Middle frontal gyrus (tissue), 1 donor: ENCODE measurements at regions not wholly inside any gene's neighbourhood (a gene's known extent, or its start where the extent isn't known, plus 50 kb on each side); places are given as distances from the start of the nearest gene placed in this dataset.
"Not testable (repeated sequence)": the region's sequence is repeated elsewhere in the genome, so short reads cannot be mapped to it uniquely, and the experiment has no call there.

ENCODE experiments used
- DNase-seq: peaks from one replicate; pipeline ENCODE4 v3.0.0-alpha.2; 2015; ENCODE audit warnings: low spot score; ENCODE audit errors: extremely low spot score

- DNase-seq = not testable (repeated sequence)
Measured at GRCh38 chr6:51224580-51225240, 406.0 kb downstream of the TFAP2B start.

- no peak for DNase-seq
Measured at GRCh38 chr6:51241376-51241775, 422.7 kb downstream of the TFAP2B start.

GRCh38 chr6:51249798-51250197, 431.1 kb downstream of the TFAP2B start:
- DNase-seq = no peak

GRCh38 chr6:51250317-51250716, 431.6 kb downstream of the TFAP2B start:
- no peak for DNase-seq

GRCh38 chr6:51257938-51258337, 439.3 kb downstream of the TFAP2B start:
- no peak for DNase-seq

GRCh38 chr6:51260003-51260402, 441.3 kb downstream of the TFAP2B start:
- DNase-seq = no peak

GRCh38 chr6:51261691-51262090, 443.0 kb downstream of the TFAP2B start:
- DNase-seq = no peak

GRCh38 chr6:51265426-51265825, 446.8 kb downstream of the TFAP2B start:
- DNase-seq = no peak

GRCh38 chr6:51266604-51267003, 447.9 kb downstream of the TFAP2B start:
- DNase-seq = no peak

GRCh38 chr6:51268666-51269065, 450.0 kb downstream of the TFAP2B start:
- no peak for DNase-seq

GRCh38 chr6:51269876-51270275, 451.2 kb downstream of the TFAP2B start:
- DNase-seq = no peak

GRCh38 chr6:51271615-51272014, 452.9 kb downstream of the TFAP2B start:
- DNase-seq = no peak

- no peak for DNase-seq
Measured at GRCh38 chr6:51273228-51273961, 454.7 kb downstream of the TFAP2B start.

GRCh38 chr6:51277474-51277873, 458.8 kb downstream of the TFAP2B start:
- no peak for DNase-seq

GRCh38 chr6:51282026-51282425, 463.4 kb downstream of the TFAP2B start:
- DNase-seq = no peak

- no peak for DNase-seq
Measured at GRCh38 chr6:51283723-51284355, 465.2 kb downstream of the TFAP2B start.

- DNase-seq = no peak
Measured at GRCh38 chr6:51285876-51286275, 467.2 kb downstream of the TFAP2B start.

GRCh38 chr6:51289041-51289440, 470.4 kb downstream of the TFAP2B start:
- DNase-seq = no peak

GRCh38 chr6:51292659-51293058, 474.0 kb downstream of the TFAP2B start:
- DNase-seq = no peak

- no peak for DNase-seq
Measured at GRCh38 chr6:51299621-51300380, 481.1 kb downstream of the TFAP2B start.

GRCh38 chr6:51300510-51300909, 481.8 kb downstream of the TFAP2B start:
- no peak for DNase-seq

- DNase-seq = no peak
Measured at GRCh38 chr6:51301962-51302361, 483.3 kb downstream of the TFAP2B start.
